ENCODE measurements at regions not wholly inside any gene's neighbourhood (a gene's known extent, or its start where the extent isn't known, plus 50 kb on each side); places are given as distances from the start of the nearest gene placed in this dataset.
"Not testable (repeated sequence)": the region's sequence is repeated elsewhere in the genome, so short reads cannot be mapped to it uniquely, and the experiment has no call there.

DNA sequence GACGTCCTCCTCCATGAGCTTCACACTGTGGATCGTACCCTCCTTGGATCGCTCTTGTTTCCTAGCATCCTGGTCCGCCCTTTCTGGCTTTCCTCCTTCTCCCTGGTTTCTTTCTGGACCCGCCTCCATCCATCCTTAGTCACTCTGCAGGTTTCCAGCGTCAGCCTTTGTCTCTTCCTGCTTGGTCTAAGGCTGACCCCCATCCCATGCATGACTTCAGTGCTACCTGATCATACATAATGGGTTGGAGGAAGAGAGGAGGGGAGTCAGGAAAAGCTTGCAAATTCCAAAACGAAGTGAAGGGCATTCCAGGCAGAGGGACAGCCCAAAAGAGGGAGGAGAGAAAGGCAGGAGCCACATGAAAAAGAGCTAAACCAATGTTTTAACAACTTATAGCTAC, 156.9 kb upstream of the NBPF12 start:
- H2BK5ac ChIP-seq (ENCODE audit: low read depth, low read length, poor library complexity, severe bottlenecking); H2AK5ac ChIP-seq (ENCODE audit: low read depth, low read length); dilution Hi-C loops (cut with HindIII; ENCODE audit: low sequenced_read_pairs, unreplicated experiment); H4K20me1 ChIP-seq (ENCODE audit: insufficient read depth, low read length); ATAC-seq (ENCODE audit: low read depth); H3K27ac ChIP-seq (ENCODE audit: insufficient read depth, low read length); H2AK9ac ChIP-seq (replicated peaks; ENCODE audit: low read depth, low read length, poor library complexity); H3K9me1 ChIP-seq (ENCODE audit: insufficient read depth, low read length); H3K9ac ChIP-seq (ENCODE audit: low read depth, low read length); H3K9me3 ChIP-seq (ENCODE audit: control insufficient read depth, insufficient read depth, low read length); H3K4me3 ChIP-seq (ENCODE audit: insufficient read depth, low read depth, low read length); H3K79me1 ChIP-seq (ENCODE audit: low read depth in 1 of 2, low read length in 2 of 2); H4K91ac ChIP-seq (ENCODE audit: insufficient read depth, low read depth, low read length); H3K14ac ChIP-seq (replicated peaks; ENCODE audit: low read depth, low read length); H4K8ac ChIP-seq (ENCODE audit: low read depth in 2 of 2, low read length in 2 of 2); H3K23ac ChIP-seq (ENCODE audit: low read depth, low read length); H3K36me3 ChIP-seq (ENCODE audit: control insufficient read depth, insufficient read depth, low read length); DNase-seq; H3K4me2 ChIP-seq (ENCODE audit: low read depth, low read length); H3K27me3 ChIP-seq (ENCODE audit: control insufficient read depth, insufficient read depth, low read length); in situ Hi-C loops (cut with MboI; ENCODE audit: low sequenced_read_pairs); POLR2A ChIA-PET (ENCODE audit: unreplicated experiment); H2AFZ ChIP-seq (replicated peaks; ENCODE audit: low read length, poor library complexity); H3K56ac ChIP-seq (ENCODE audit: extremely low read depth, insufficient read depth, low read length); H4K5ac ChIP-seq (ENCODE audit: low read depth, low read length); H3K4me1 ChIP-seq (ENCODE audit: control insufficient read depth, insufficient read depth, low read length); H2BK120ac ChIP-seq (ENCODE audit: low read depth, low read length); BruUV-seq (replicated peaks); H2BK20ac ChIP-seq (ENCODE audit: low read depth, low read length); CTCF ChIA-PET; intact Hi-C loops (cut with micrococcal nuclease); H3K18ac ChIP-seq (ENCODE audit: low read depth, low read length); H3K4ac ChIP-seq (ENCODE audit: low read depth, low read length); H2BK15ac ChIP-seq (ENCODE audit: low read depth, low read length): not testable (repeated sequence)
- 81% methylated on average over 3 of the region's 7 CpGs; no CpG with 5 or more reads in 1 of the 2 experiments for WGBS, 2 experiments (ENCODE audit: extremely low coverage in 2 of 2, insufficient read length in 1 of 2)

DNA sequence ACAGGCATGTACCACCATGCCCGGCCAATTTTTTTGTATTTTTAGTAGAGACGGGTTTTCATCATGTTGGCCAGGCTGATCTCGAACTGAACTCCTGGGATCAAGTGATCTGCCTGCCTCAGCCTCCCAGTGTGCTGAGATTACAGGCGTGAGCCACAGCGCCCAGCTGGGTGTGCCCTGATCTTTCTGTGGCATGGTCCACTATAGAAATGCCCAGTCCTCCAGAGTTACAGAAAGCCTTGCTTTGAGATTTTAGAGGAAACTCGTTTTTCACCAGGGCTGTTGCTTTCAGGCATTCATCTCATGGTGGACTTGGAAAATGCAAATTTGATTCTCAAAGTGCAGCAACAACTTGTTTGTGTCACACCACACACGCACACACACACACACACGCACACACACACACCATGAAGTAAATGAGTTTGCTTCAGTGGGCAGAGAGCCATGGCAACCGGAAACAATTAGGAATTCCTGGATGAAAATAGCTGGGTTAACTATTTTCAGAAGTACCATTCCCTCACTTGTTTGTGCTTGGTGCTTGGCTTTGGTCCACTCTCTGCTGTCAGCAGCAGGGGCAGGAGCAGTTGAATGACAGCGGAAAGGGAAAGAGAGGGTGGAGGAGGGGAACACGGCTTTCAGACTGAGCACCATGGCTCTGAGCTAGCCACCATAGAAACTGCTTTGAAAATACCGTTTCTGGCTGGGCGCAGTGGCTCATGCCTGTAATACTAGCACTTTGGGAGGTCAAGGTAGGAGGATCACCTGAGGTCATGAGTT, 160.1 kb upstream of the NBPF12 start:
- H3K27me3 ChIP-seq (ENCODE audit: control insufficient read depth, insufficient read depth, low read length); H2BK5ac ChIP-seq (ENCODE audit: low read depth, low read length, poor library complexity, severe bottlenecking); H2AFZ ChIP-seq (replicated peaks; ENCODE audit: low read length, poor library complexity); H4K8ac ChIP-seq (ENCODE audit: low read depth in 2 of 2, low read length in 2 of 2); H3K4me3 ChIP-seq (ENCODE audit: insufficient read depth, low read depth, low read length); ATAC-seq (ENCODE audit: low read depth); H3K9me1 ChIP-seq (ENCODE audit: insufficient read depth, low read length); H3K4me2 ChIP-seq (ENCODE audit: low read depth, low read length); intact Hi-C loops (cut with micrococcal nuclease); H3K9me3 ChIP-seq (ENCODE audit: control insufficient read depth, insufficient read depth, low read length); H2AK9ac ChIP-seq (replicated peaks; ENCODE audit: low read depth, low read length, poor library complexity); H3K36me3 ChIP-seq (ENCODE audit: control insufficient read depth, insufficient read depth, low read length); H3K27ac ChIP-seq (ENCODE audit: insufficient read depth, low read length); CTCF ChIA-PET; H4K5ac ChIP-seq (ENCODE audit: low read depth, low read length); H4K91ac ChIP-seq (ENCODE audit: insufficient read depth, low read depth, low read length); H2AK5ac ChIP-seq (ENCODE audit: low read depth, low read length); DNase-seq; H2BK120ac ChIP-seq (ENCODE audit: low read depth, low read length); H3K9ac ChIP-seq (ENCODE audit: low read depth, low read length); H3K79me1 ChIP-seq (ENCODE audit: low read depth in 1 of 2, low read length in 2 of 2); dilution Hi-C loops (cut with HindIII; ENCODE audit: low sequenced_read_pairs, unreplicated experiment); H3K14ac ChIP-seq (replicated peaks; ENCODE audit: low read depth, low read length); H4K20me1 ChIP-seq (ENCODE audit: insufficient read depth, low read length); H3K23ac ChIP-seq (ENCODE audit: low read depth, low read length); H3K4me1 ChIP-seq (ENCODE audit: control insufficient read depth, insufficient read depth, low read length); H3K4ac ChIP-seq (ENCODE audit: low read depth, low read length); H3K56ac ChIP-seq (ENCODE audit: extremely low read depth, insufficient read depth, low read length); H2BK15ac ChIP-seq (ENCODE audit: low read depth, low read length); POLR2A ChIA-PET (ENCODE audit: unreplicated experiment); H3K18ac ChIP-seq (ENCODE audit: low read depth, low read length); H2BK20ac ChIP-seq (ENCODE audit: low read depth, low read length); in situ Hi-C loops (cut with MboI; ENCODE audit: low sequenced_read_pairs); BruUV-seq (replicated peaks): not testable (repeated sequence)
- no CpG with 5 or more reads among the region's 13 CpGs for WGBS, 2 experiments (ENCODE audit: extremely low coverage in 2 of 2, insufficient read length in 1 of 2)
